ENCODE measurements at regions not wholly inside any gene's neighbourhood (a gene's known extent, or its start where the extent isn't known, plus 50 kb on each side); places are given as distances from the start of the nearest gene placed in this dataset.

- H3K4me3 ChIP-seq (ENCODE audit: low read depth, low read length): no peak overlapping the region
- TF ChIP-seq CTCF (IDR thresholded peaks at IDR 0.05; ENCODE audit: low read depth, low read length, missing control alignments): no peak
- DNase-seq (ENCODE audit: low read depth): no peak
Observed at GRCh38 chr1:30533141-30533540, 190.2 kb downstream of the MATN1 start.

DNA sequence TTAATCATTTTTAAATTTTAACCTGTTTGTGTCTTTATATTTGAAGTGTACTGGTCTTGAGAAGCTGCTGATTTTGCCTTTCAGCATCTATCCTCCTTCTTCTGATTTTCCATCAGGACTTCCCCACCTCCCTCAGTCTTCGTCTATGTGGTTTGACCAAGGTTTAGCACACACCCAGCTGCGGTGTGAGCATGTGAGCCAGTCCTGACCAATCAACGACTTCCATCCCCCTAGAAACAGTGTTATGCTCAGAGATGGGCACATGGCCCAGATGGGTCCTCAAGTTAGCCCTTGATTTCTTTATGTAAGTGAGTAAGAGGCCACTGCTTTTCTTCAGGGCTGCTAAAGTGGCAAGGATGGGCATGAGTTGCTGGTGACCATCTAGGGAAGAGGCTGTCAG lies 190.8 kb downstream of the MATN1 start:
- DNase-seq (ENCODE audit: low read depth): no peak
- TF ChIP-seq CTCF (IDR thresholded peaks at IDR 0.05; ENCODE audit: low read depth, low read length, missing control alignments): no peak
- H3K4me3 ChIP-seq (ENCODE audit: low read depth, low read length): no peak overlapping the region

DNA sequence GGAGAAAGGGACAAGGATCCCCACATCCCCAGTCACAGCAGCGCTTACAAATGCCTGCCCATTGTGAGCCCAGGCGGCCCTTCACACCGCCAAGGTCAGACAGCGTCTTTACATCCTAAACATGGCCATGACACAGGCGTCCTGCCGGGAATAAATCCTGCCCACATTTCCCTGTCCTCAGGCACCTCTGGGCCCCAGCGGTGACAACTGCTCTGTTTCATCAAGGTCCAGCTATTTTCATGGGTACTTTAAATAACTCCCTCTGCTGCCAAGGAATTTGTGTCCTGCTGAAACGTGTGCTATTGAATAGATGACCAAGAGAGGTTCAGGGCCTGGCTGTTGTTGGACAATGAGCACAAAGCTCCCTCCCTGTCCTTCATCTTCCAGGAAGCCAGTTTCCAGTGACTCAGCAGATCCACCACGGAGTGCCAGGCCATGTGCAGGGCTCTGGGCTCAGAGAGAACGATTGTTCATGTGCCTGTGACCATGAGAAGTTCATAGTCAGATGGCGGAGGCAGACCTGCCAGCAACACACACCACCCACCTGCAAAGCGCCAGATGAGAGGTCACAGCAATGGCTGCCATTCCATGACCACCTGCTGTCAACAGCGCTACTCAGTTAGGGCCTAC lies 195.8 kb downstream of the MATN1 start:
- no peak for DNase-seq (ENCODE audit: low read depth)
- H3K4me3 ChIP-seq (ENCODE audit: low read depth, low read length): no peak overlapping the region
- no peak for TF ChIP-seq CTCF (IDR thresholded peaks at IDR 0.05; ENCODE audit: low read depth, low read length, missing control alignments)

DNA sequence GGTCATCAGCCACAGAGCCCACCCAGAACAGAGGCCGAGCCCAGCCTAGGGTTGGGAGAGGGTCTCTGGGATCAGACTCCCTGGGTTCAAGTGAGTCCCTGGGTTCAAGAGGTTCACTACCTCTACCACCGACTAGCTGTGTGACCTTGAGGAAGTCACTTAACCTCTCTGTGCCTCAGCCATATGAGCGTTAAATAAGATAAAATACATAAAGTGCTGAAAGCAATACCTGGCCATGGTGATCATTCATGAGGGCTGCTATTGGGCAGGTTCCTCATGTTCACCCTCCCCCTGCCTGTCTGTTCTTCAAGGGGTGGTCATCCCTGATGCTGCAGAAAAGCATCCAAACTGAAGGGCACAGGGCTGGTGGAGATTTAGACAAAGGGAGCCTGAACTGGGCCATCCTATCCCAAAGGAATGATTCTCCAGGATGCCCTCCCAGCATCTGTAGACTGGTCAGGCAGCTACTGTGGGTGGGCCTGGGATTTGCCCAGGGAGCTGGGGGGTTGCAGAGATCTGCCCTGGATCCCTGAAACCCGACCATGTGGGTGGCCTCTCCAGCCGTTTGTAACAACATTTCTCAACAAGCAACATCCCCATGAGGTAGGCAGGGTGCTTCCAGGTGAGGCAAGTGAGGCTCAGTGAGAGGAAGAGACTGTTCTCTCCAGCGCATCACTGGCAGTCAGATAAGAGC lies 196.6 kb downstream of the MATN1 start:
- TF ChIP-seq CTCF (IDR thresholded peaks at IDR 0.05; ENCODE audit: low read depth, low read length, missing control alignments): no peak
- no peak for DNase-seq (ENCODE audit: low read depth)

GRCh38 chr1:30525971-30526651 lies 197.3 kb downstream of the MATN1 start:
- no peak for TF ChIP-seq CTCF (IDR thresholded peaks at IDR 0.05; ENCODE audit: low read depth, low read length, missing control alignments)
- H3K4me3 ChIP-seq (ENCODE audit: low read depth, low read length): no peak overlapping the region
- DNase-seq (ENCODE audit: low read depth): no peak

More for the DNA sequence above, 196.6 kb downstream of the MATN1 start:
- H3K4me3 ChIP-seq (ENCODE audit: low read depth, low read length): no peak overlapping the region

DNA sequence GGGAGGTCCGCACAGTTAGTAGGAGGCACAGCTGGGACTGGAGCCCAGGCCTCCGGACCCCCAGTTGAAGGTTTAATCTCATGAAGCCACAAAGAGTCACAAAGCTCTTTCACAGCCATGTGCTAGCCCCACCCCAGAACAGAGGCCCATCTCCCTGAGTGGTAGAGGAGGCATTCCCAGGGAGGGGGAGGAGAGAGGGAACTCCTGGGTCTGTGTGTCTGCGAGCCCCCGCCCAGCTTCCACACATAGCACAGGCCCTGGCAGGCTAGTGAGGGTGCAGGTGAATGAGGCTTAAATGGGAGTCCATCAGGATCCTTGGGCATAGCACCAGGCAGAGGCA lies 197.8 kb downstream of the MATN1 start:
- DNase-seq (ENCODE audit: low read depth): no peak
- H3K4me3 ChIP-seq (ENCODE audit: low read depth, low read length): no peak overlapping the region
- TF ChIP-seq CTCF (IDR thresholded peaks at IDR 0.05; ENCODE audit: low read depth, low read length, missing control alignments): no peak
